NCI-H446 treated with DMSO at 0.1 percent for 48 hours (cell line): ENCODE measurements at regions not wholly inside any gene's neighbourhood (a gene's known extent, or its start where the extent isn't known, plus 50 kb on each side); places are given as distances from the start of the nearest gene placed in this dataset.

ENCODE experiments used
- DNase-seq: peaks from one replicate; lab custom pipeline; 2025; lab: John Stamatoyannopoulos, UW

DNA sequence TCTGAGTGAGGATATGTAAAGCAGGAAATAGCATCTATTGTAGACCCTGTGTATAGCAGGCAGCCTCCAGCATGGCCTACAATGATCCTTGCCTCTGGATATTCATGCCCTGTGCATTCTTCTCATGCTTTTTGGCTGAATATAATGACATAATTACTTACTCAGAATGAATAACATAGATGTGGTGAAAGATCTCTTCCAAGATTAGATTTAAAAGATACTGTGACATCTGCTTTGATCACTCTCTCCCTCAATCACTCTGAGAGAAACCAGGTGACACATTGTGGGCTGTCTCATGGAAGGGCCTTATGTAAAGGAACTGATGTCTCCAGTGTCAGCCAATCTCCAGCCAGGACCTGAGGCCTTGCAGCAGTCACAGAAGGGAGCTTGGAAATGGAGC lies 376.7 kb downstream of the DNAH5 start:
- no peak for DNase-seq

DNA sequence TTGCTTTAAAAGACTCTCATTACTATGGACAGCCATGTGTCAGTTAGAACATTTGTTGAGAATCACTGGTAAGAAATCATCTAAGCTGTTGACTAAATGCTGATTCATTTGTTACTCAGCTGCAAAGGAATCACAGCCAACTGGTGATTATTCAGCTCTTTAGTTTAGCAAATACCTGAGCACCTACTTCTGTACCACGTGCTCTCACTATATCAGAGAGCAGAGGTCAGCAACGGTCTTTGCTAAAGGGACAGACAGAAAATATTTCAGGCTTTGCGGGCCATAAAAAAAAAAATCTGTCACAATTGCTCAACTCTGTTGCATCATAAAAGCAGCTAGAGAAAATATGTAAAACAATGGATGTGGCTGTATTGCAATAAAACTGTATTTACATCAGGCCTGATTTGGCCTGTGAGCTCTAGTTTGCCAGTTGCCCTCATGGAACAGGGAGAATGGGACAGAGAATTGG lies 377.6 kb downstream of the DNAH5 start:
- DNase-seq = no peak

DNA sequence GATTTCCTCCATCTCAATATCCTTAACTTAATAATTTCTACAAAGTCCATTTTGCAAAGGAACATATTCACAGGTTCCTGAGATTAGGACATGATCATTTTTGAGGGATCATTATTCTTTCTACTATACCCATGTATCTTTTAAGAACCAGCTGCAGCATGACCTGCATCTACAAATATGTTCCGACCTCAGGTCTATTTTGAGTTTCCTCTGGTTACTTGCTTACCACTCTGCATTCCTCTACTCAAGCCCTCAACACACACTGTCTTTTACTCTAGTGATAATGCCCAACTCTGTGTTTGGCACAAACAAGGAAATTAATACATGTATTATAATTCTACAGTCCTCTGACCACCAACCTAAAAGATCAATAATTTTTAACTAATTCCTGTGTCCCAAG lies 386.1 kb downstream of the DNAH5 start:
- no peak for DNase-seq

DNA sequence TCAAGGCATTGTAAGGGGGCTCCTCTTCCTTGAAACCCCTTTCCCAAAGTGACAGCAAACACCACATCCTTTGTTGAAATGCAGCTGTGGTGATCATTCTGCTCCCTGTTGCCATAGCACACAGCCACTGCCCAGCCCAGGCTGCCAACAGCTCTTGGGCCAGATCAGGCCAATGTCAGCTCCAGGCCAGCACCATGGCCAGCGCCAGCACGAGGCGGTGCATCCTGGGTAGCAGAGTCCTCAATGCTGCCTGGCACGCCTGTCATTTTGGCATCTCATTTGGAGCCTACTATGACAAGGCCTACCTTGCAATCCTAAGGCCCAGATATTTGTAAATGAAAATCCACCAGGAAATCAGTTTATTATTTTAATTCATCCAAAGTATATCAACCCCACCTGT lies 390.6 kb downstream of the DNAH5 start:
- DNase-seq = no peak

DNA sequence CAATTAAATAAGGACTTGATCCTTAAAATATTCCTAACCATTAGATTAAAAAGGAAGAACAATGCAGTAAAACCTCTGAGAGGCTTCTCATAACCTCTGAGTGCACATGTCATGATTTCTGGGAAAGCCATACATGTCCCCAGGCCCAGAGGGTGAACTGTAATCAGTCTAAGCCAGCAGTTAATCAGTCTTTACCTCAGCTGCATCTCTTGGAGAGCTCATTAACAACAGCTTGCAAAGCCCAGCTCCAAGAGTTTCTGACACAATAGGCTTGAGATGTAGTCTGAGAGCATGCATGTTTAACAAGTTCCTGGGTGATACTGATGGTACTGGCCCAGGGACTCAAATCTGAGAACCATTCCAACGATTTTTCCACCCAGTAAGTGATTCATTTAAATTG lies 392.1 kb downstream of the DNAH5 start:
- no peak for DNase-seq

DNA sequence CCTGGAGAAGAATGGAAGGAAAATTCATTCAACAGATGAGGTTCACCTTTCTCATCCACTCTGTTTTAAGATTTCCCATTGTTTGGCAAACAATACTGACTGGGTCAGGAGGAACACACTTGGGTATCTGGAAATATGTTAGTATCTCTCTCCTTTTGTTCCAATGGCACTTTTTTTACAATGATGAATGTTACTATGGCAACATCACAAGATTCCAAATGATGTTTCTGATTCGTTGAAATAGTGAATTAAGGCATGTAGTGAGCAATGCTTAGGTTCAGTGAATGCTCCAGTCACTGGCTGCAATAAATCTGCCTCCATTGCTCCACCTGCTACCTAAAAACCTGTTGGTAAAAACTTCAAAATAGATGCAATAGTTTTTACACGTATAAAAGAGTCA lies 392.8 kb downstream of the DNAH5 start:
- no peak for DNase-seq

DNA sequence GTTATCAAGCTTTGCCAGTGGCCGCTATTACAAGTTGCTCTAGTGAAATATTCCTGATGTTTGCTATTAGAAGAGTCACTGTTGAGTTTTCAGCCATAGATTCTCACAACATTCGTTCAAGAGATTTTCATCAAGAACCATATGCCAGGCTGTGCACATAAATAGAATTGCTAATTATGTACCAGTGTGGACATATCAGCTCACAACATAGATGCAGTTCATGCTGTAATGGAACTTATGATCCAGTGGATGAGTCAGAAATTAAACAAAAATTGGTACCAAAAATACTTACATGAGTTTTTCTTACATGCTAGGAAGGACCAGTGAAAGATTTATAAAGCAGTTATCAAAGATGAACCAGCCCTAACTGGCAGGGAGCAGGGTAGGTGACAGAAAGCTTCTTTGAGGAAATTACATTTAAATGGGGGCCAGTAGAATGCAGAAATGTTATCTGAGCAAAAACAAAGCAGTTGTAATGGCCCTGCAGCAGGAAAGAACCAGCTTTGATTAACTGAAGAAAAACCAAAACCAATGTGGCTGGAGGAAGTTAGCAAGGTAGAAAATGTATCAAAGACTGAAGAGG lies 404.2 kb downstream of the DNAH5 start:
- no peak for DNase-seq

DNA sequence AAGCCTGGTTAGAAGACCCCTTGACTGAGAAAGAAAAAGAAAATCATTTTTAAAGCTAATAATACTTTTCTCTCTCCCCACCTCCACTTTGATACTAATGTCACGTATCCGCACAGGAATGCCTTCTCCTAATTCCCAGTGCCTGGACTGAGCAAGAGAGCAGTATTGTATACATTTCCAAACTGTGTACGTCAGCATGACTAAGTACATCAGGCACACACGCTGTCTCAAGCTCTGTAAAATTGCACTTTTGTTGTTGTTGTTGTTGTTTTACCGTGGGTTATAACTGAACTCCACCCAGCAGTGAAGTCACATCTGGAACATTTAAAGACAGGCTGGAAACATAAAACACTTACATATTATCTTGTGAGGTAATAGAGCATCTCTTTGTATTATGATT lies 407.6 kb downstream of the DNAH5 start:
- no peak for DNase-seq

DNA sequence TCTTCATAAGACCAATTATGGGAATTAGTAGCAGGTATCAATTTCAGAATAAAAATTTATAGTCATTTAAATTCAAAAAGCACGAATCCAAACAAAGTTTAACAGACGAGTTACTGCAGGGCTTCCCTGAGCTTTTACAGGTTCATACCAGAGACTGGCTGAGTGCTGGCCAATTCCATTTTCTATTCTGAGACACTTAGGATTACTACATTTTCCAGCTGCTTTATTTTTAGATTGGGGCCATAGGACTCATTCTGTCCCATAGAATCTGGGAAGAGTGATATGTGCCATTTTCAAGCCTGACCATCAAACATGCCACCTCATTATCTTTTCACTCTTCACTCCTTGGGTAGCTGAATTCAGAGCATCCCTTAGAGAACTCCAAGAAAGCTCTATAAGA lies 410.7 kb downstream of the DNAH5 start:
- no peak for DNase-seq

DNA sequence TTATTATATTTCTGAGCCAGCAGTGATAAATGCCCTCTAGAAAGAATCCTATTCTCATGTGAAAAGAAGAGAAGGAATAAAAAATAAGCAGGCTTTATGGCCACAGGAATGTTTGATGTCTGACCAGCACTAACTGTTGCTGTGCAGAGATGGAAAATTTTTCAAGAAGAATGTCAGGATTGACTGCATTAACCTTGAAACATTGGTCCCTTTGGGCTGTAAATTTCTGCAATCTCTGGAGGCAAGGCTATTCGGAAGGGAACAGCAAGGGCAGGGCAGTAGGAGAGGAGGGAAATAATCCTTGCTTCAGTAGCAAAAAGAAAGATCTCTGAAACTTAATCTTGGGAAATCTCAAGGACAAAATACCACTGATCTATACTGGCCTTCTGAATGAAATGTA lies 415.2 kb downstream of the DNAH5 start:
- DNase-seq = no peak

DNA sequence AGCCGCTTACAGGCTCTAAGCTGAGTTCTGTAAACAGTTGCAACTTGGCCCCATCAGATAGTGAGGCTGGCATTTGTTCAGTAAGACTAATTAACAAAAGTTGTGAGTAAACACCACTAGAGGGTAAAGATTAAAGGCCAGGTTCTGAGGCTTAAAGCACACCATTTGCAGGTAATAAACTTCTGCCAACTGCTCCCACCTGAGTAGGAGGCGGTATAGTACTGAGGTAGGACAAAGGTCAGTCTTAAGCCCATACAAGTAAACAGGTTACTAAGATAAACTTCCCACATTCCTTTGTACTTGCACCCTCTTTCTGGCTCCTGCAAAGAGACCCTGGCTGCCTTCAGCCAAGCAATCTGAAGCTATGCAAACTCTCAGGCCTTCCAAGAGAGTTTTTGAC lies 419.6 kb downstream of the DNAH5 start:
- no peak for DNase-seq

DNA sequence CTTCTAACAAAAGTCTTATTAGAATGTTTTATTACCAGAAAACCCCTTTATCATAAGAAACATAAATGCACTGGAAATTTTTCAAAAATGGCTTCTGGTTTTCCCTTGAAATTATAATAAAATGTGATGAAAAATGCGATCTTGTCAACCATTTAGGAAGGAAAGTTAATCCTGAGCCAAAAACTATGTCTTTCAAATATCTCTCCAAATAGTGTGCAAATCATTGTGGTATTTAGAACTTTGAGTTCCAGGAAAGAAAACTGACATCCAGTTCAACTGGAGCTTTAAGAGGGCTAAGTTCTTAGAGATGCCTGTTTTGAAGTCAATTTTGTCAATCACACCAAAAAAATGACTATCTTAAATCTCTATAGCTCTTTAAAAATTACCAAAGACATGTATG lies 425.4 kb downstream of the DNAH5 start:
- DNase-seq = no peak

DNA sequence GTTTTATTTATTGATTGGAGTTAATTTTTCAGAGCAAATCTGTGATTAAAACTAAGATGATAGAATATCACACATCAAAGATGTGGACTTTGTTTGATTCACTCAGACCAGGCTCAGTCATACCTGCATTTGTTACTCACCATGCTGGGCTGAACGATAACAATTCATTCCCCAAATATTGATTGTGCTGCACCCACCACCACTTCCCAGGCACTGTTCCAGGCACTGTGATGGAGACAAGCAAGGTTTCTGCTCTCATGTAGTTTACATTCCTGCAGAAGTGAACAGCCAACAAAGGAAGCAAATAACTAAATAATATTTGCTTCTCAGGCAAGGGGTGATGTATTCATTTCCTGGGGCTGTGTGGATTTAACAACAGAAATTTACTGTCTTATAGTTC lies 428.3 kb downstream of the DNAH5 start:
- no peak for DNase-seq

DNA sequence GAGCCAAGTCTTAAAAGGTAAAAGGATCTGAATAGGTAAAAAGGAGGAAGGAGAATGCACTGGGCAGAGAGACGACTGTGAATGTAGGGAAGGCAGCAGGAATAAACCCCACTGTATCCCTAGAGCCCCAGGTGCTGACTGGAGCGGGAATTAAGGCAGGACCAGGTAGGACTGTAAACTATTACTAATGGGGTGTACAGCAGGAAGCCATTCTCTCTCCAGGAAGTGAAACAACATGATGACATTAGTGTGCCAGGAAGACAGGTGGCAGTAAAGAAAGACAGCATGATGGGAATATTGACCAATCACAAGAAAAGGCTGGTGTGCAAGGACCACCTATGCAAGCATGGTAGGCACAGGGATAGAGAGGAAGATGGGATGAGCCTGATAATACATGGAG lies 433.0 kb downstream of the DNAH5 start:
- DNase-seq = no peak

DNA sequence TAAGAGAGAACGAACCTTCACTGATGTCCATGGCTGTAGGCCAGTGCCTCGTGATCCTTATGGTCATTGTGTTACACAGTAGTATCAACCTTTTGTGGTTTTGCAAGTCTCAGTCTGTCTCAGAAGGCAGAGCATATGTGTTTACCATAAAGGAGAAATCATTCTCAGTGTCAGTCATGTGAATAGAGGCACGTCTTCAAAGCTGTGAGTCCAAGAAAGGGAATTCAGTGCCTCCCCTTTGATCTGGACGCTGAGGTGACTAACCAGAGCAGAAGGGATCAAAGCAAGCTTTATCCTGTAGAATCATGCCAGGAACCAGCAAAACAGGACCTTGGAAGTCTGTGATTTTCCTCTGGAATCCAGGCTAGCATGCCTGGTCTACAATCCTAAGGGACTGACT lies 433.9 kb downstream of the DNAH5 start:
- no peak for DNase-seq

DNA sequence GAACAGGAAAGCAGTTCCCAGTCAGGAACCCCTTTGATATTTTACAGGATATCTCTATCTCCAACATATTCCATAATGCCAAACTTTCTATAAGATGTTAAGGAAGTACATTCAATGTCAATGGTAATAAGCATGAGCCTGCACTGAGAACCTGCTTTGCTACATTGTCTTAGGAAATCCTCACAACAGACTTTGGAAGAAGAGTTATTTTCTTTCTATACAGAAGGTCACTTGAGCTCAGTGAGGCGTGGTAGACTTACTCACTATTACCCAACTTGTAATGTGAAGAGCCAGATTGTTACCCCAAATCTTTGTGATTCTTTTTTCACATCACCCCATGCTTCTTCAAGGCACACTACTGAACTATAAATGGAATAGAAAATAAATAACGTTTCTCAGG lies 435.9 kb downstream of the DNAH5 start:
- no peak for DNase-seq

DNA sequence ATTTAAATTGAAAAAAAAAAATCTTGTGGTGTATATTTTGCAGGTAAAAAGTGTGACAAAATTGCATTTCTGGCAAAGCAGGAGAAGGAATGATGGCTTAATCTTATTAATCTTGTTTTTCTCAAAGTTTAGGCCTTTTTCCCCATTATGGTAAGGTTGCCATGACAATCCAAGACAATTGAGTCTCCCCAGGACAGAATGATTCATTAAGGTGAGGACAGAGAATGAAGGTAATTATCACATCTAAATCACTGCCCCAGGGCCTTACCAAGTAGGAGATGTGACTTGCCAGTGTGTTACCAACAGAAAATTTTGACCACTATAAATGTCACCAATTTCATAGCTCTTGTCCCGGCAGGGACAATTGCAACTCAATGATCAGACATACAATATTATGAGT lies 439.2 kb downstream of the DNAH5 start:
- no peak for DNase-seq

DNA sequence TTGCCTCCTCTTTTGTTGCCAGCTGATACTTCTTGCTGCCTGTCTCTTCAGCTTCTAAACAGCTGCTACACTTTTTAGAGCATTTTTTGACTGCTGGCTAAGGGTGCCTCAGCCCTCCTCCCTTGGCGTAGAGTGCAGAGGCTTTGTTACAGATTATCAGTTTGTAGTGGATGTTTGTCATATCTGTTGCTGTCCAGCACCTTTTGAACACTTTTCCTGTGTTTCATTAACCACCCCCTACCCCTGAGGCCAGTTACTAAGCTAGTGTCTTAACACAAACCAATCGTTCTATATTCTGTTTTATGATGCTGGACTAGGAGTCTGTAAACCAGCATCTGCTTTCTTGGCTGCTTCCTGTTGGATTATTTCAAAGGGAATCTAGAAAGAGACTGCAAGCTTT lies 441.5 kb downstream of the DNAH5 start:
- no peak for DNase-seq

DNA sequence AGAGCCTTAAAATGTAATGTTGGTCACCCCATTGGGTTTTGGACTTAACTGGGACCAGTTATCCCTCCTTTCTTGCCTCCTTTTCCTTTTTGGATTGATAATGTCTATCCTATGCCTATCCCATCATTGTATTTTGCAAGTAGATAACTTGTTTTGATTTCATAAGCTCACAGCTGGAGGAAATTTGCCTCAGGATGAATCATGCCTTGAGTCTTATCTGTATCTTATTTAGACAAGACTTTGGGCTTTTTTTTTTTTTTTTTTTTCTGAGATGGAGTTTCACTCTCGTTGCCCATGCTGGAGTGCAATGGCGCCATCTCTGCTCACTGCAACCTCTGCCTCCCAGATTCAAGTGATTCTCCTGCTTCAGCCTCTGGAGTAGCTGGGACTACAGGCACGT lies 443.3 kb downstream of the DNAH5 start:
- no peak for DNase-seq

DNA sequence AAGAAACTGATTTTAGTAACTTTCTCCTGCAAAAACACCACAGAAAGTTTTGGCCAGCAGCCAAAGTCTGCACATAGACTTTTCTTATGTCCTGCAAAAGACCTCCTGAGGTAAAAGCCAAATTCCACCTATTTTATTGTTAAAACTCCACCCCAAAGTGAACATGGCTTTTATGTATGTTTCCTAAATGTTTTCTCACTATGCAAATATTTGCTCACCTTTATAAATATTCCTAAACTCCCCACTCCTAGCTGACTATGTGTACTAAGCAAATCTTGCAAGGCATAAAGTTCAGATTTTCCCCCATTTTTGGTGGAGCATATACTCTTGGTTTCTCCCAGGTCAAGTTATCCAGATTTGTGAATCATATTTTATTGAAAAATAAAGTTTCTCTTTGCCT lies 446.2 kb downstream of the DNAH5 start:
- no peak for DNase-seq

DNA sequence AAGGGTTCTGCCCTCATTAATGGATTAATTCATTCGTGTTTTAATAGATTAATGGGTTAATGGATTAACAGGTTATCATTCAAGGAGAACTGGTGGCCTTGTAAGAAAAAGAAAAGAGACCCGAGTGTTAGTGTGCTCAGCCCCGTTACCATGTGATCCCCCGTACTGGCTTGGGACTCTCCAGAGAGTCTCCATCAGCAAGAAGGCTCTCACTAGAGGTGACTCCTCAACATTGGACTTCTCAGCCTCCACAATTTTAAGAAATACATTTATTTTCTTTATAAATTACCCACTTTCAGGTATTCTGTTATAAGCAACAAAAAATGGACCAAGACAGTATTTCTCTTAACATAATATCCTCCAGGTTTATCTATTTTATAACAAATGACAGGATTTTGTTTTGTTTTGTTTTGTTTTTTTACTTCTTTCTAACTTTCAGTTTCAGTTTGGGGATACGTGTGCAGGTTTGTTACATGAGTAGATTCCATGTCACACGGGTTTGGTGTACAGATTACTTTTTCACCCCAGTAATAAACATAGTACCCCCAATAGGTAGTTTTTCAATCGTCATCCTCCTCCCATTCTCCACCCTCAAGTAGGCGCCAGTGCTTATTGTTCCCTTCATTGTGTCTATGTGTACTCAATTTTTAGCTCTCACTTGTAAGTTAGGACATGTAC lies 456.1 kb downstream of the DNAH5 start:
- DNase-seq = no peak

DNA sequence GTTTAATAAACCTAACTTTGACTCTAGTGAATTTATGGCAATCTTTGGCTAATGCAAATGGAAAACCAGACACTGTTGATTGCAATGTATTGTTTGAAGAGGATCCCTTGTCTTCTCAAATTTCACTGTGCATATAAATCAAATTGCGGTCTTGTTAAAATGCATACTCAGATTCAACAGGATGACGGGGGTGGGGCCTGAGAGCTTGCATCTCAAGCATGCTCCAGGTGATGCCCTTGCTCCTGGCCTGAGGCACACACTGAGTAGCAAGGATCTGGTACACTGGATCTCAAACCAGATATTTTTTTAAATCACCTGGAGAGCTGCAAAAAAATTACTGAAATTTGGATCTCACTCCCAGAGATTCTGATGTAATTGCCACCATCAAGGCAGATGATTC lies 463.7 kb downstream of the DNAH5 start:
- DNase-seq = no peak

DNA sequence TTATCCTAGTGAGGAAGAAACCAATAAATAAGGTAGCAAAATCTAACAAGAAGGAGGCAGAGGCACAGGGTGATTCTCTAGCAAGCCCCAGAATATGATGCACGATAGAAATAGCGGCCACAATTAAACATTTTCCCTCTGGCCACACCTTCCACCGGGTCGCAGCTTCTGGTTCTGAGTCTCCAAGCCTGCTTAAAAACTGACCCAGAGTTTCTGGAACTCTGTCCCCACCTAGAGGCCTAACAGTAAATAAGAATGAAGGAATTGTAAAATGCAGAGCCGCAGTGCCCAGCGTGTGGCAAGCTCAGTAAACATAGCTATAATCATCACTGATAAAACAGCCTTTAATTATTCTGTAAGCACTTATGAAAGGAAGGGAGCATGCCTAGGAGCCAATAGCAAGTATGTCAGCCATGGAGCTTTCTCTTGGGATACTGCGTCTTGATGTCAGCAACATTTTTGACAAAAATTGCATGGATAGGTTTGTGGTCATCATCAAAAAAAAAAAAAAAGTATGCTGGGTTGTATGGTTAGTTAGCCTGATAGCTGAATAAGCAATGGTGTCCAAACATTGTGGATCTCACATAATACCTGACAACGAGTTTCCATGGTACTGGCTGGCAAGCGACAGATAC lies 465.5 kb downstream of the DNAH5 start:
- peak; percentile 82 for DNase-seq
